CD4-positive, alpha-beta T cell (primary cell): ENCODE measurements at regions not wholly inside any gene's neighbourhood (a gene's known extent, or its start where the extent isn't known, plus 50 kb on each side); places are given as distances from the start of the nearest gene placed in this dataset.
"Not testable (repeated sequence)": the region's sequence is repeated elsewhere in the genome, so short reads cannot be mapped to it uniquely, and the experiment has no call there.

Source experiments
- ATAC-seq: fragments of 200-7000 bp; cut with Tn5 transposase; one replicate; pipeline ENCODE4 v1.10.0; 2022; ENCODE audit warnings: mild to moderate bottlenecking; ENCODE audit not compliant: poor library complexity
- CTCF ChIA-PET: fragments of 350-600 bp; sonication (Branson Sonifier 250); formaldehyde crosslinking; loops from one replicate; lab custom pipeline; 2021; ENCODE audit warnings: antibody characterized with exemption, inconsistent platforms; lab: Charles Lee
- POLR2A ChIA-PET: fragments of 350-600 bp; sonication (Branson Sonifier 250); formaldehyde crosslinking; loops from one replicate; lab custom pipeline; 2021; ENCODE audit warnings: antibody characterized with exemption, inconsistent platforms; lab: Charles Lee
- DNase-seq, 14 experiments: peaks; one replicate each; pipeline ENCODE4 v3.0.0-alpha.2; 2013 to 2020; ENCODE audit warnings: mixed read lengths in 2 of 14
- H3K27ac ChIP-seq, 2 donors: one replicate each; pipeline versions ENCODE4 v1.5.1 to v1.7.0; 2013; ENCODE audit warnings: low read length in 2 of 2, low read depth in 1 of 2, mild to moderate bottlenecking in 1 of 2
- H3K27me3 ChIP-seq, 2 experiments: 1 replicate in 1 of 2; 2 replicates in 1 of 2; pipeline versions ENCODE4 v1.6.1 to v1.7.0; 2013; ENCODE audit warnings: low read length in 2 of 2, control low read depth in 1 of 2, mild to moderate bottlenecking in 1 of 2, moderate library complexity in 1 of 2; ENCODE audit not compliant: insufficient read depth in 2 of 2, control insufficient read depth in 1 of 2
- H3K36me3 ChIP-seq: one replicate; pipeline ENCODE4 v1.6.1; 2013; ENCODE audit warnings: low read length, control low read depth; ENCODE audit not compliant: insufficient read depth
- H3K4me1 ChIP-seq: one replicate; pipeline ENCODE4 v1.6.1; 2013; ENCODE audit warnings: low read length, control low read depth; ENCODE audit not compliant: insufficient read depth
- H3K4me3 ChIP-seq: one replicate; pipeline ENCODE4 v1.5.1; 2013; ENCODE audit warnings: mild to moderate bottlenecking, low read length, moderate library complexity
- H3K9me3 ChIP-seq, 2 experiments: 1 replicate in 1 of 2; 2 replicates in 1 of 2; pipeline versions ENCODE4 v1.6.1 to v1.7.0; 2013; ENCODE audit warnings: low read length in 2 of 2, mild to moderate bottlenecking in 2 of 2, control low read depth in 1 of 2, moderate library complexity in 1 of 2; ENCODE audit not compliant: control insufficient read depth in 1 of 2, insufficient read depth in 1 of 2
- H3K27ac Mint-ChIP-seq: one replicate; pipeline ENCODE4 v1.8.0; 2020; ENCODE audit warnings: mixed read lengths
- H3K27me3 Mint-ChIP-seq: one replicate; pipeline ENCODE4 v1.8.0; 2021; ENCODE audit warnings: mixed read lengths
- H3K36me3 Mint-ChIP-seq: one replicate; pipeline ENCODE4 v1.8.0; 2021; ENCODE audit warnings: low read depth, mixed read lengths
- H3K4me1 Mint-ChIP-seq: one replicate; pipeline ENCODE4 v1.8.0; 2021; ENCODE audit warnings: low read depth, mixed read lengths
- H3K4me3 Mint-ChIP-seq: one replicate; pipeline ENCODE4 v1.8.0; 2020; ENCODE audit warnings: mild to moderate bottlenecking, mixed read lengths
- H3K9me3 Mint-ChIP-seq: one replicate; pipeline ENCODE4 v1.8.0; 2020; ENCODE audit warnings: mixed read lengths
- intact Hi-C, 2 experiments: fragments of 100-400 bp; cut with DNase I in 1 of 2; cut with micrococcal nuclease in 1 of 2; formaldehyde crosslinking; loops; one replicate each; pipeline versions ENCODE4 v1.15.1 to v1.9.0; 2023 to 2025; cut with DNase I, micrococcal nuclease
- TF ChIP-seq, protein P1 (sequence below): fragments of 200-600 bp; IDR thresholded peaks from one replicate; pipeline ENCODE4 v1.8.0; 2022; ENCODE audit warnings: antibody characterized with exemption, mild to moderate bottlenecking

DNA sequence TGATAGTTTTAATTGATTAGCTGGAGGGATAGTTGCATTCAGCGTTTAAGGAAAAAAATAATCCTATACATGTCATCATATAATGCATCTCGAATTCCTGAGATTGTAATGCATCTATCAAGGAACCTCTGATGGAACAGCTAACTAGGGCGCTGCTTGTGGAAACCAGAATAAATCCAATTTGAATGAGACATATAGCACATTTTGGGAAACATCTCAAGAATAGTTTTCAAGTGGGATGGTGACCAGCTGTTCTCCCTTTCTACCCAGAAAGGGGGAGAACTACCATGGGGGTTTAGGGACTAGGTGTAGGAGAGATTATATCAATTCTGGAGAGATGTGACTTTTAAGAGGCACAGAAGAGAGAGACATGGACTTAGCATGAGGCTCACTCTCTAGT, 319.3 kb upstream of the BRINP1 start:
- no peak overlapping the region for H3K4me3 Mint-ChIP-seq
- CTCF ChIA-PET, result no interaction called here
- no peaks in the 10 kb centered on the region for H3K27me3 Mint-ChIP-seq
- H3K36me3 Mint-ChIP-seq, result no peaks in the 10 kb centered on the region
- TF ChIP-seq, protein P1, sequence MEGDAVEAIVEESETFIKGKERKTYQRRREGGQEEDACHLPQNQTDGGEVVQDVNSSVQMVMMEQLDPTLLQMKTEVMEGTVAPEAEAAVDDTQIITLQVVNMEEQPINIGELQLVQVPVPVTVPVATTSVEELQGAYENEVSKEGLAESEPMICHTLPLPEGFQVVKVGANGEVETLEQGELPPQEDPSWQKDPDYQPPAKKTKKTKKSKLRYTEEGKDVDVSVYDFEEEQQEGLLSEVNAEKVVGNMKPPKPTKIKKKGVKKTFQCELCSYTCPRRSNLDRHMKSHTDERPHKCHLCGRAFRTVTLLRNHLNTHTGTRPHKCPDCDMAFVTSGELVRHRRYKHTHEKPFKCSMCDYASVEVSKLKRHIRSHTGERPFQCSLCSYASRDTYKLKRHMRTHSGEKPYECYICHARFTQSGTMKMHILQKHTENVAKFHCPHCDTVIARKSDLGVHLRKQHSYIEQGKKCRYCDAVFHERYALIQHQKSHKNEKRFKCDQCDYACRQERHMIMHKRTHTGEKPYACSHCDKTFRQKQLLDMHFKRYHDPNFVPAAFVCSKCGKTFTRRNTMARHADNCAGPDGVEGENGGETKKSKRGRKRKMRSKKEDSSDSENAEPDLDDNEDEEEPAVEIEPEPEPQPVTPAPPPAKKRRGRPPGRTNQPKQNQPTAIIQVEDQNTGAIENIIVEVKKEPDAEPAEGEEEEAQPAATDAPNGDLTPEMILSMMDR, result no peak
- no peak overlapping the region for H3K27ac Mint-ChIP-seq
- ATAC-seq, result no peak
- no peaks in the 10 kb centered on the region for H3K27me3 ChIP-seq
- no peaks in the 10 kb centered on the region for H3K4me1 Mint-ChIP-seq
- no peaks in the 10 kb centered on the region for H3K36me3 ChIP-seq
- intact Hi-C loops, result no loop called here
- no peak for DNase-seq
- H3K4me1 ChIP-seq, result no peaks in the 10 kb centered on the region
- no peaks in the 10 kb centered on the region for H3K9me3 ChIP-seq
- H3K9me3 Mint-ChIP-seq, result peaks cover 6% of the 10 kb centered on the region
- H3K4me3 ChIP-seq, result no peak overlapping the region
- POLR2A ChIA-PET, result no interaction called here
- H3K27ac ChIP-seq, result no peak overlapping the region

DNA sequence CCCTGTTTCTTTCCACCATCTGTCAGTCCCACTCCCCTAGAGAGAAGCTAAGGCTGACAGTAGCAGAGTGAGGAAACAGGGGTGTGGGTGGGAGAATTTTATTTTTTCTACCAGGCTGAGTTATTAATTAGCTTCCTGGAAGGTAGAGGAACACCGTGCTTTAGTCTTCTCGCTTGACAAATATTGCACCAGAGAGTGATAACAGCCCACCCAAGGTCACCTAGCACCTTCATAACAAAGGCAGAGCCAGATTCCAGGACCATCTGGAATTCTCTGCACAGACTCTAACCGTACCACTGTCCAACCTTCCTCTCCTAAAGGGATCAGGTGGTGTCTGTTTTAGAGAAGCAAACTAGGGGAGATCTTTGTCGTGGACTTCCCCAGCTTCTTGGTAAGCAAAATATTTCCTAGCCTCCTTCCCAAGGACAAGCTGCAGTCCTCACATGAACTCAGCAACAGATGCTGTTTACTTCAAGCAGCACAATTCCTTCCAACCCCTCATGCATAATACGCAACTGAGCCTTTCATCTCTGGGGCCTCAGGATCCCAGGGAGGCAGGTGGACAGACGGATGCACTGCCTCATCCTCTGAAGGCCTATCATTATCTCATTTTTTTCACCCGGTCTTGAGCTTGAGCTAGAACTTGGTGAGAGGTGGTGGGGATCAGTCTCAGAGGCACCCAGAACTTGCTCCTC, 308.7 kb upstream of the BRINP1 start:
- POLR2A ChIA-PET, result no interaction called here
- Histone ChIP-seq H3K36me3 (no peaks in the 10 kb centered on the region), H3K4me3 (no peak overlapping the region), H3K4me1 (no peaks in the 10 kb centered on the region), H3K27me3 (no peaks in the 10 kb centered on the region), H3K9me3 (no peaks in the 10 kb centered on the region), H3K27ac (no peak overlapping the region)
- intact Hi-C loops, result no loop called here
- CTCF ChIA-PET, result no interaction called here
- TF ChIP-seq, protein P1, result no peak
- no peak overlapping the region for H3K4me3 Mint-ChIP-seq
- DNase-seq, result no peak
- no peaks in the 10 kb centered on the region for H3K4me1 Mint-ChIP-seq
- H3K27me3 Mint-ChIP-seq, result no peaks in the 10 kb centered on the region
- peaks cover 3% of the 10 kb centered on the region for H3K9me3 Mint-ChIP-seq
- no peak for ATAC-seq
- no peak overlapping the region for H3K27ac Mint-ChIP-seq
- H3K36me3 Mint-ChIP-seq, result no peaks in the 10 kb centered on the region

DNA sequence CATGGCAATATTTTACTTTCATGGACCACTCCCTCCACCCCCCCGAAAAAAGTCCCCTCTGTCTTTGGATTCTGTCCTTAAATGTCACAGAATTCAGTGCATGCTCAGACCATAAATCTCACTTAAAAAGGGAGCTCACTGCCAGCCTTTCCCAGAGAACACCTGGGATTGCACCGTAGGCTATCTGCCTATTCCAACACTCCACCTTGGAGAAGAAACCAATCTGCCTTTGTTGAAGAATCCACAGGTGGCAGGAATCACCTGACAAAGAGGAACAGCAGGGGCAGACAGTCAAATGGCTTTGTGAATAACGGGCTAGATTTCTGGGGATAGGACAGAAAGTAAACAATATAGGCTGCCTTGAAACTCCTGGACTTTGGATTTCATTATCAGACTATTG, 306.7 kb upstream of the BRINP1 start:
- intact Hi-C loops, result no loop called here
- no peaks in the 10 kb centered on the region for H3K4me1 Mint-ChIP-seq

DNA sequence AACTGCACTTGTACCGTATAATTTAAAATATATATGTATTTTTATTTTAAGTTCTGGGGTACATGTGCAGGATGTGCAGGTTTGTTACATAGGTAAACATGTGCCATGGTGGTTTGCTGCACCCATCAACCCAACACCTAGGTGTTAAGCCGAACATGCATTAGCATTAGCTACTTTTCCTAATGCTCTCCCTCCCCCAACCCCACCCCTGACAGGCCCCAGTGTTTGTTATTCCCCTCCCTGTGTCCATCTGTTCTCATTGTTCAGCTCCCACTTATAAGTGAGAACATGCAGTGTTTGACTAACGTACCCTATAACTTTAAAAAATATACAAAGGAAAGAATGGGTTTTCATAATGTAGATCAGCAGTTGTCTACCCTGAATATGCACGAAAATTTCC, 303.5 kb upstream of the BRINP1 start:
- H3K4me3 Mint-ChIP-seq, intact Hi-C loops, POLR2A ChIA-PET, H3K27me3 Mint-ChIP-seq, H3K36me3 Mint-ChIP-seq, H3K4me1 Mint-ChIP-seq, H3K27ac ChIP-seq, CTCF ChIA-PET, H3K4me3 ChIP-seq, H3K27me3 ChIP-seq, H3K4me1 ChIP-seq, H3K9me3 ChIP-seq, H3K36me3 ChIP-seq, H3K27ac Mint-ChIP-seq, H3K9me3 Mint-ChIP-seq, DNase-seq, ATAC-seq: not testable (repeated sequence)

More for the DNA sequence above, 306.7 kb upstream of the BRINP1 start:
- DNase-seq (no peak), ATAC-seq (no peak)
- Mint-ChIP-seq H3K9me3 (peaks cover 3% of the 10 kb centered on the region), H3K4me3 (no peak overlapping the region), H3K27ac (no peak overlapping the region), H3K36me3 (no peaks in the 10 kb centered on the region), H3K27me3 (no peaks in the 10 kb centered on the region)
- CTCF ChIA-PET, result no interaction called here
- no peak overlapping the region for H3K27ac ChIP-seq
- no peaks in the 10 kb centered on the region for H3K4me1 ChIP-seq
- TF ChIP-seq, protein P1, result no peak
- no peaks in the 10 kb centered on the region for H3K36me3 ChIP-seq
- POLR2A ChIA-PET, result no interaction called here
- no peaks in the 10 kb centered on the region for H3K9me3 ChIP-seq
- H3K4me3 ChIP-seq, result no peak overlapping the region
- H3K27me3 ChIP-seq, result no peaks in the 10 kb centered on the region
